Testis (tissue), 2 donors: ENCODE measurements at regions not wholly inside any gene's neighbourhood (a gene's known extent, or its start where the extent isn't known, plus 50 kb on each side); places are given as distances from the start of the nearest gene placed in this dataset.

ENCODE experiments used
- CTCF ChIP-seq, 3 experiments: fragments of 450-650 bp in 2 of 3; fragments of 200-600 bp in 1 of 3; sonication (generic) in 1 of 3; IDR thresholded peaks; one replicate each; pipeline ENCODE4 v1.5.1; 2016 to 2019; ENCODE audit warnings: antibody characterized with exemption in 3 of 3, mild to moderate bottlenecking in 2 of 3, moderate library complexity in 1 of 3
- POLR2A ChIP-seq: fragments of 450-650 bp; IDR thresholded peaks from one replicate; pipeline ENCODE4 v1.6.1; 2017; ENCODE audit warnings: antibody characterized with exemption, mild to moderate bottlenecking, moderate library complexity

- TF ChIP-seq CTCF (IDR thresholded peaks at IDR 0.05): no peak
- TF ChIP-seq POLR2A: no peak
These were observed 323.2 kb upstream of the MEX3C start for GRCh38 chr18:51520676-51521180.
